ENCODE measurements at regions not wholly inside any gene's neighbourhood (a gene's known extent, or its start where the extent isn't known, plus 50 kb on each side); places are given as distances from the start of the nearest gene placed in this dataset.

DNA sequence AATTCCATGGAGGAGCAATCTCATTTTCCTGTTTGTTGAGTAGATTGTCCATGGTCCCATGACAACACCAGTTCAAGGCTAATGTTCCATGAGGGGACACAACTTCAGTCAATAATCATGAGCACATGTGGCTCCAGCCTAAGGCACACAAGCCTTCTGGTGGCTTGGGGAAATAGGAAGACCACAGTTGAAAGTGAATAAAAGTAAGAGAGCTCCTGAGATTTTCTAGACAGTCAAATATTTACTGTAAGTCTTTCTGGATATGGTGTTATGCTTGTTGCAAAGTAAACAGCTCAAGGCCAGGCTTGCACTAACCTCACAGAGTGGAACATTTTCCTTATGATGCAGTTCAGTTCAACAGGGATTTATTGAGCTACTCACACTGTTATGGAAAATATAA is 206.9 kb upstream of the SLC38A2 start:
- no peak overlapping the region for H2AFZ ChIP-seq (replicated peaks; ENCODE audit: low read length, poor library complexity)
- H2BK15ac ChIP-seq (ENCODE audit: low read depth, low read length), result peak overlapping the region; percentile 77; the same call in 1 of the 3 replicates
- peak overlapping the region; percentile 46; the same call in 1 of the 2 replicates for H3K4ac ChIP-seq (ENCODE audit: low read depth, low read length)
- H4K20me1 ChIP-seq (ENCODE audit: insufficient read depth, low read length), result no peaks in the 10 kb centered on the region
- peak; percentile 59 for ATAC-seq (ENCODE audit: low read depth)
- peak overlapping the region in 1 of 2 experiments; percentile 50; a peak in 1 of 4 replicates for H4K8ac ChIP-seq (ENCODE audit: low read depth in 2 of 2, low read length in 2 of 2)
- no TSS peak for BruUV-seq (replicated peaks)
- no peak overlapping the region for H2BK5ac ChIP-seq (ENCODE audit: low read depth, low read length, poor library complexity, severe bottlenecking)
- intact Hi-C loops (cut with micrococcal nuclease) (no loop called here), in situ Hi-C loops (cut with MboI; ENCODE audit: low sequenced_read_pairs) (no loop called here), dilution Hi-C loops (cut with HindIII; ENCODE audit: low sequenced_read_pairs, unreplicated experiment) (no loop called here)
- ChIA-PET CTCF (no interaction called here), POLR2A (ENCODE audit: unreplicated experiment) (interaction anchor here (0.6 kb wide), 1 partner anchor 23 kb away, joined by 3 read pairs; no protein-coding TSS in a partner anchor)
- 0 out of 2 replicates have a peak overlapping the region, but pooled peaks have one; percentile 57 for H2BK20ac ChIP-seq (ENCODE audit: low read depth, low read length)
- H3K9me3 ChIP-seq (ENCODE audit: control insufficient read depth, insufficient read depth, low read length), result no peaks in the 10 kb centered on the region; the same call in 1 of the 2 replicates
- no peak overlapping the region for H2AK9ac ChIP-seq (replicated peaks; ENCODE audit: low read depth, low read length, poor library complexity)
- peak overlapping the region; percentile 32; the same call in 1 of the 2 replicates for H4K91ac ChIP-seq (ENCODE audit: insufficient read depth, low read depth, low read length)
- H3K4me1 ChIP-seq (ENCODE audit: control insufficient read depth, insufficient read depth, low read length), result no peaks in the 10 kb centered on the region
- H3K36me3 ChIP-seq (ENCODE audit: control insufficient read depth, insufficient read depth, low read length), result no peaks in the 10 kb centered on the region
- H3K56ac ChIP-seq (ENCODE audit: extremely low read depth, insufficient read depth, low read length), result no peak overlapping the region
- no peaks in the 10 kb centered on the region for H3K9me1 ChIP-seq (ENCODE audit: insufficient read depth, low read length)
- H4K5ac ChIP-seq (ENCODE audit: low read depth, low read length), result no peak overlapping the region
- H3K79me1 ChIP-seq (ENCODE audit: low read depth in 1 of 2, low read length in 2 of 2), result no peaks in the 10 kb centered on the region
- DNase-seq, result no peak
- H3K27ac ChIP-seq (ENCODE audit: insufficient read depth, low read length), result no peak overlapping the region
- H3K18ac ChIP-seq (ENCODE audit: low read depth, low read length), result no peak overlapping the region
- H3K14ac ChIP-seq (replicated peaks; ENCODE audit: low read depth, low read length), result peak overlapping the region; percentile 77; the same call in 1 of the 2 replicates
- no peak overlapping the region for H3K4me3 ChIP-seq (ENCODE audit: insufficient read depth, low read depth, low read length)
- no peak overlapping the region for H2BK120ac ChIP-seq (ENCODE audit: low read depth, low read length)
- H3K23ac ChIP-seq (ENCODE audit: low read depth, low read length), result peak overlapping the region; percentile 48; the same call in 1 of the 2 replicates
- H2AK5ac ChIP-seq (ENCODE audit: low read depth, low read length), result no peak overlapping the region
- H3K9ac ChIP-seq (ENCODE audit: low read depth, low read length), result no peak overlapping the region
- TF ChIP-seq RFX5 (IDR thresholded peaks at IDR 0.05; ENCODE audit: low read depth, low read length) (no peak), SMC3 (IDR thresholded peaks at IDR 0.05; ENCODE audit: low read depth, low read length) (no peak), POLR2A (IDR thresholded peaks at IDR 0.05; ENCODE audit: low read depth, low read length) (no peak), BHLHE40 (IDR thresholded peaks at IDR 0.05; ENCODE audit: low read depth, low read length) (no peak), RCOR1 (IDR thresholded peaks at IDR 0.05; ENCODE audit: insufficient replicate concordance, low read length) (no peak), MAZ (IDR thresholded peaks at IDR 0.05; ENCODE audit: borderline replicate concordance, low read depth, low read length) (no peak), MAFK (IDR thresholded peaks at IDR 0.05; ENCODE audit: low read depth, low read length) (no peak), NFE2L2 (IDR thresholded peaks at IDR 0.05; ENCODE audit: low read depth, low read length) (no peak), CEBPB (IDR thresholded peaks at IDR 0.05; ENCODE audit: low read depth, low read length) (no peak), FOS (IDR thresholded peaks at IDR 0.05; ENCODE audit: low read depth, low read length) (no peak)
- TF ChIP-seq, protein P1, sequence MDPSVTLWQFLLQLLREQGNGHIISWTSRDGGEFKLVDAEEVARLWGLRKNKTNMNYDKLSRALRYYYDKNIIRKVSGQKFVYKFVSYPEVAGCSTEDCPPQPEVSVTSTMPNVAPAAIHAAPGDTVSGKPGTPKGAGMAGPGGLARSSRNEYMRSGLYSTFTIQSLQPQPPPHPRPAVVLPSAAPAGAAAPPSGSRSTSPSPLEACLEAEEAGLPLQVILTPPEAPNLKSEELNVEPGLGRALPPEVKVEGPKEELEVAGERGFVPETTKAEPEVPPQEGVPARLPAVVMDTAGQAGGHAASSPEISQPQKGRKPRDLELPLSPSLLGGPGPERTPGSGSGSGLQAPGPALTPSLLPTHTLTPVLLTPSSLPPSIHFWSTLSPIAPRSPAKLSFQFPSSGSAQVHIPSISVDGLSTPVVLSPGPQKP (IDR thresholded peaks at IDR 0.05; ENCODE audit: borderline replicate concordance, low read depth, low read length), result no peak
- TF ChIP-seq, protein P2, sequence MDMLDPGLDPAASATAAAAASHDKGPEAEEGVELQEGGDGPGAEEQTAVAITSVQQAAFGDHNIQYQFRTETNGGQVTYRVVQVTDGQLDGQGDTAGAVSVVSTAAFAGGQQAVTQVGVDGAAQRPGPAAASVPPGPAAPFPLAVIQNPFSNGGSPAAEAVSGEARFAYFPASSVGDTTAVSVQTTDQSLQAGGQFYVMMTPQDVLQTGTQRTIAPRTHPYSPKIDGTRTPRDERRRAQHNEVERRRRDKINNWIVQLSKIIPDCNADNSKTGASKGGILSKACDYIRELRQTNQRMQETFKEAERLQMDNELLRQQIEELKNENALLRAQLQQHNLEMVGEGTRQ (IDR thresholded peaks at IDR 0.05; ENCODE audit: low read depth, low read length), result no peak
- TF ChIP-seq, protein P3, sequence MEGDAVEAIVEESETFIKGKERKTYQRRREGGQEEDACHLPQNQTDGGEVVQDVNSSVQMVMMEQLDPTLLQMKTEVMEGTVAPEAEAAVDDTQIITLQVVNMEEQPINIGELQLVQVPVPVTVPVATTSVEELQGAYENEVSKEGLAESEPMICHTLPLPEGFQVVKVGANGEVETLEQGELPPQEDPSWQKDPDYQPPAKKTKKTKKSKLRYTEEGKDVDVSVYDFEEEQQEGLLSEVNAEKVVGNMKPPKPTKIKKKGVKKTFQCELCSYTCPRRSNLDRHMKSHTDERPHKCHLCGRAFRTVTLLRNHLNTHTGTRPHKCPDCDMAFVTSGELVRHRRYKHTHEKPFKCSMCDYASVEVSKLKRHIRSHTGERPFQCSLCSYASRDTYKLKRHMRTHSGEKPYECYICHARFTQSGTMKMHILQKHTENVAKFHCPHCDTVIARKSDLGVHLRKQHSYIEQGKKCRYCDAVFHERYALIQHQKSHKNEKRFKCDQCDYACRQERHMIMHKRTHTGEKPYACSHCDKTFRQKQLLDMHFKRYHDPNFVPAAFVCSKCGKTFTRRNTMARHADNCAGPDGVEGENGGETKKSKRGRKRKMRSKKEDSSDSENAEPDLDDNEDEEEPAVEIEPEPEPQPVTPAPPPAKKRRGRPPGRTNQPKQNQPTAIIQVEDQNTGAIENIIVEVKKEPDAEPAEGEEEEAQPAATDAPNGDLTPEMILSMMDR (conservative IDR thresholded peaks at IDR 0.05; ENCODE audit: low read depth, low read length), result no peak
- H3K27me3 ChIP-seq (ENCODE audit: control insufficient read depth, insufficient read depth, low read length), result no peaks in the 10 kb centered on the region
- no peak overlapping the region for H3K4me2 ChIP-seq (ENCODE audit: low read depth, low read length)

All from IMR-90 (cell line).